Liver (tissue), 8 donors: ENCODE measurements at regions not wholly inside any gene's neighbourhood (a gene's known extent, or its start where the extent isn't known, plus 50 kb on each side); places are given as distances from the start of the nearest gene placed in this dataset.

Experiments
- DNase-seq: peaks from one replicate; pipeline ENCODE4 v3.0.0-alpha.2; 2017; ENCODE audit warnings: low spot score
- H3K27ac ChIP-seq, 2 donors: one replicate each; pipeline ENCODE4 v1.7.0; 2013; ENCODE audit warnings: inconsistent platforms in 2 of 2, low read length in 2 of 2, control low read depth in 1 of 2, low read depth in 1 of 2, mild to moderate bottlenecking in 1 of 2
- H3K27me3 ChIP-seq, 4 donors: one replicate each; pipeline versions ENCODE4 v1.6.1 to v1.7.0; 2013; ENCODE audit warnings: low read length in 3 of 4, inconsistent platforms in 1 of 4, mild to moderate bottlenecking in 1 of 4, moderate library complexity in 1 of 4; ENCODE audit not compliant: control insufficient read depth in 4 of 4, insufficient read depth in 4 of 4
- H3K36me3 ChIP-seq, 4 donors: one replicate each; pipeline versions ENCODE4 v1.6.1 to v1.7.0; 2013; ENCODE audit warnings: low read length in 3 of 4, mild to moderate bottlenecking in 3 of 4, low read depth in 1 of 4, moderate library complexity in 1 of 4; ENCODE audit not compliant: control insufficient read depth in 4 of 4, insufficient read depth in 3 of 4
- H3K4me1 ChIP-seq, 4 donors: one replicate each; pipeline versions ENCODE4 v1.6.1 to v1.7.0; 2013; ENCODE audit warnings: low read length in 3 of 4, mild to moderate bottlenecking in 3 of 4, moderate library complexity in 1 of 4; ENCODE audit not compliant: control insufficient read depth in 4 of 4, insufficient read depth in 4 of 4
- H3K4me3 ChIP-seq, 3 donors: one replicate each; pipeline versions ENCODE4 v1.6.1 to v1.7.0; 2013; ENCODE audit warnings: low read length in 3 of 3, control low read depth in 1 of 3, low read depth in 1 of 3, mild to moderate bottlenecking in 1 of 3
- H3K9ac ChIP-seq, 2 donors: one replicate each; pipeline ENCODE4 v1.7.0; 2013; ENCODE audit warnings: low read length in 2 of 2, mild to moderate bottlenecking in 2 of 2, moderate library complexity in 2 of 2, control low read depth in 1 of 2, low read depth in 1 of 2
- H3K9me3 ChIP-seq, 4 donors: one replicate each; pipeline versions ENCODE4 v1.6.1 to v1.7.0; 2013; ENCODE audit warnings: low read length in 3 of 4; ENCODE audit not compliant: control insufficient read depth in 4 of 4
- ATF3 ChIP-seq: IDR thresholded peaks from 2 replicates; pipeline ENCODE4 v1.6.1; 2016; ENCODE audit warnings: antibody characterized with exemption
- CTCF ChIP-seq: fragments of 150-350 bp; IDR thresholded peaks from 2 replicates; pipeline ENCODE4 v1.5.1; 2017; ENCODE audit warnings: improper control_type of control experiment, low read depth, low read length; ENCODE audit not compliant: missing input control
- EGR1 ChIP-seq, 2 donors: IDR thresholded peaks; 2 replicates each; pipeline ENCODE4 v1.6.1; 2016 to 2018; ENCODE audit warnings: antibody characterized with exemption in 2 of 2, low read depth in 2 of 2
- FOXA1 ChIP-seq: IDR thresholded peaks from 2 replicates; pipeline ENCODE4 v1.6.1; 2016; ENCODE audit warnings: antibody characterized with exemption
- FOXA2 ChIP-seq: IDR thresholded peaks from 2 replicates; pipeline ENCODE4 v1.6.1; 2016; ENCODE audit warnings: antibody characterized with exemption
- GABPA ChIP-seq, 2 donors: IDR thresholded peaks in 1 of 2; conservative IDR thresholded peaks in 1 of 2; 2 replicates each; pipeline ENCODE4 v1.6.1; 2016; ENCODE audit warnings: antibody characterized with exemption in 2 of 2, mild to moderate bottlenecking in 1 of 2, moderate library complexity in 1 of 2
- HNF4A ChIP-seq, 2 donors: conservative IDR thresholded peaks; 2 replicates each; pipeline ENCODE4 v1.6.1; 2016; ENCODE audit warnings: antibody characterized with exemption in 2 of 2, mild to moderate bottlenecking in 2 of 2
- HNF4G ChIP-seq: IDR thresholded peaks from 2 replicates; pipeline ENCODE4 v1.6.1; 2016; ENCODE audit warnings: antibody characterized with exemption
- JUND ChIP-seq, 2 donors: IDR thresholded peaks; 2 replicates each; pipeline ENCODE4 v1.6.1; 2016; ENCODE audit warnings: antibody characterized with exemption in 2 of 2
- MAX ChIP-seq: IDR thresholded peaks from 2 replicates; pipeline ENCODE4 v1.6.1; 2016; ENCODE audit warnings: antibody characterized with exemption
- NR2F2 ChIP-seq: IDR thresholded peaks from 2 replicates; pipeline ENCODE4 v1.6.1; 2016; ENCODE audit warnings: antibody characterized with exemption
- RAD21 ChIP-seq, 2 donors: IDR thresholded peaks; 2 replicates each; pipeline ENCODE4 v1.6.1; 2016; ENCODE audit warnings: antibody characterized with exemption in 2 of 2, mild to moderate bottlenecking in 2 of 2
- REST ChIP-seq: IDR thresholded peaks from 2 replicates; pipeline ENCODE4 v1.6.1; 2016; ENCODE audit warnings: antibody characterized with exemption, mild to moderate bottlenecking
- RXRA ChIP-seq, 2 donors: IDR thresholded peaks; 2 replicates each; pipeline ENCODE4 v1.6.1; 2017 to 2018; ENCODE audit warnings: antibody characterized with exemption in 2 of 2, mild to moderate bottlenecking in 1 of 2
- SP1 ChIP-seq: IDR thresholded peaks from 2 replicates; pipeline ENCODE4 v1.6.1; 2018; ENCODE audit warnings: antibody characterized with exemption, mild to moderate bottlenecking
- TAF1 ChIP-seq: conservative IDR thresholded peaks from 2 replicates; pipeline ENCODE4 v1.6.1; 2016; ENCODE audit warnings: antibody characterized with exemption, mild to moderate bottlenecking
- YY1 ChIP-seq: IDR thresholded peaks from 2 replicates; pipeline ENCODE4 v1.6.1; 2016; ENCODE audit warnings: antibody characterized with exemption, mild to moderate bottlenecking
- ZBTB33 ChIP-seq: IDR thresholded peaks from 2 replicates; pipeline ENCODE4 v1.6.1; 2016; ENCODE audit warnings: antibody characterized with exemption
- WGBS: extraction: QIAGEN DNeasy Blood & Tissue Kit; methylation state at CpG from one replicate; pipeline ENCODE4 v1.1.7; 2013; 5-methylcytosine and 5-hydroxymethylcytosine counted together
- donor health status: healthy.
- donor health status: healthy.
- donor health status: healthy.
- donor health status: healthy.
- donor health status: healthy.

GRCh38 chr16:52165961-52166360 is 381.0 kb downstream of the TOX3 start:
- 79% methylated on average over 8 of the region's 8 CpGs for WGBS
- no peak overlapping the region for H3K27ac ChIP-seq
- peaks cover 0 to 2% (median 0%) of the 10 kb centered on the region in 4 donors for H3K27me3 ChIP-seq
- no peak overlapping the region for H3K4me3 ChIP-seq
- H3K9me3 ChIP-seq: no peaks in the 10 kb centered on the region
- no peaks in the 10 kb centered on the region for H3K36me3 ChIP-seq
- DNase-seq: no peak
- TF ChIP-seq RAD21 (IDR thresholded peaks at IDR 0.05) (no peak), ATF3 (no peak), YY1 (no peak), SP1 (no peak), FOXA2 (no peak), HNF4G (no peak), GABPA (IDR thresholded peaks at IDR 0.05 in 1 of 2, conservative IDR thresholded peaks at IDR 0.05 in 1 of 2) (no peak), NR2F2 (no peak), REST (no peak), MAX (no peak), FOXA1 (no peak)
- H3K9ac ChIP-seq: no peak overlapping the region
- no peaks in the 10 kb centered on the region for H3K4me1 ChIP-seq

- TF ChIP-seq HNF4G (no peak), CTCF (no peak), ZBTB33 (no peak), SP1 (no peak), FOXA2 (no peak), RAD21 (IDR thresholded peaks at IDR 0.05) (no peak), REST (no peak), JUND (IDR thresholded peaks at IDR 0.05) (no peak), RXRA (IDR thresholded peaks at IDR 0.05) (no peak), NR2F2 (no peak), ATF3 (no peak), TAF1 (no peak), YY1 (no peak), GABPA (IDR thresholded peaks at IDR 0.05 in 1 of 2, conservative IDR thresholded peaks at IDR 0.05 in 1 of 2) (no peak), HNF4A (conservative IDR thresholded peaks at IDR 0.05) (no peak), MAX (no peak), EGR1 (IDR thresholded peaks at IDR 0.05; ENCODE audit: low read depth in 2 of 2) (no peak), FOXA1 (no peak)
- no peak for DNase-seq
- Histone ChIP-seq H3K9ac (no peak overlapping the region), H3K27ac (no peak overlapping the region), H3K27me3 (no peaks in the 10 kb centered on the region), H3K9me3 (no peaks in the 10 kb centered on the region), H3K36me3 (no peaks in the 10 kb centered on the region), H3K4me1 (no peaks in the 10 kb centered on the region), H3K4me3 (no peak overlapping the region)
- WGBS: 82% methylated on average over 3 of the region's 3 CpGs
Measured at GRCh38 chr16:52149003-52149402, 397.9 kb downstream of the TOX3 start.
